ENCODE measurements at regions not wholly inside any gene's neighbourhood (a gene's known extent, or its start where the extent isn't known, plus 50 kb on each side); places are given as distances from the start of the nearest gene placed in this dataset.

DNA sequence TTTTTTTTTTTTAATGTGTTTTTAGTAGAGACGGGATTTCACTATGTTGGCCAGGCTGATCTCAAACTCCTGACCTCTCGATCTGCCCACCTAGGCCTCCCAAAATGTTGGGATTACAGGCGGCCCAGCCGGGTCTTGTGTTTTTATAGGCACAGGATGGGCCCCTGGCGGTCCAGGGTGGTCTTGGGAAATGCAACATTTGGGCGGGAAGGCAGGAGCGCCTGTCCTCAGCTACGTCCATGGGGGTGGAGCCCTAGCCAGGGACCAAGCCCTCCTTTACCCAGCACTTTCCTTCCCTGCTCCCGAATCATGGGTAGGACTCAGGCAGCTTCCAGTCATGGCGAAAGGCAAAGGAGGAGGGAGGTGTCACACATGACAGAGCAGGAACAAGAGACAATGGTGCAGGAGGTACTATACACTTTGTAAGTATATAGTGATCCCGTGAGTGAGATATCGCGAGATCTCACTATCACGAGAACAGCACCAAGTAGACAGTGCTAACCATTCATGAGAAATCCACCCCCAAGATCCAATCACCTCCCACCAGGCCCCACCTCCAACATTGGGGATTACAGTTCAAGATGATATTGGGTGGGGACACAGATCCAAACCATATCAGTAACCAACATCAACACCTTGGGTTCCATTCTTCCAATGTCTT, 226.7 kb upstream of the WSCD1 start:
- TF ChIP-seq EZH2phosphoT487 (IDR thresholded peaks at IDR 0.05; ENCODE audit: unreplicated experiment) (no peak), CREB1 (CRISPR knock-in tag; IDR thresholded peaks at IDR 0.05; ENCODE audit: low read depth) (no peak), EZH2 (IDR thresholded peaks at IDR 0.05; ENCODE audit: low read depth, unreplicated experiment) (no peak), REST (IDR thresholded peaks at IDR 0.05; ENCODE audit: unreplicated experiment) (no peak), JUNB (IDR thresholded peaks at IDR 0.05; ENCODE audit: unreplicated experiment) (no peak)
- TF ChIP-seq, protein P1, sequence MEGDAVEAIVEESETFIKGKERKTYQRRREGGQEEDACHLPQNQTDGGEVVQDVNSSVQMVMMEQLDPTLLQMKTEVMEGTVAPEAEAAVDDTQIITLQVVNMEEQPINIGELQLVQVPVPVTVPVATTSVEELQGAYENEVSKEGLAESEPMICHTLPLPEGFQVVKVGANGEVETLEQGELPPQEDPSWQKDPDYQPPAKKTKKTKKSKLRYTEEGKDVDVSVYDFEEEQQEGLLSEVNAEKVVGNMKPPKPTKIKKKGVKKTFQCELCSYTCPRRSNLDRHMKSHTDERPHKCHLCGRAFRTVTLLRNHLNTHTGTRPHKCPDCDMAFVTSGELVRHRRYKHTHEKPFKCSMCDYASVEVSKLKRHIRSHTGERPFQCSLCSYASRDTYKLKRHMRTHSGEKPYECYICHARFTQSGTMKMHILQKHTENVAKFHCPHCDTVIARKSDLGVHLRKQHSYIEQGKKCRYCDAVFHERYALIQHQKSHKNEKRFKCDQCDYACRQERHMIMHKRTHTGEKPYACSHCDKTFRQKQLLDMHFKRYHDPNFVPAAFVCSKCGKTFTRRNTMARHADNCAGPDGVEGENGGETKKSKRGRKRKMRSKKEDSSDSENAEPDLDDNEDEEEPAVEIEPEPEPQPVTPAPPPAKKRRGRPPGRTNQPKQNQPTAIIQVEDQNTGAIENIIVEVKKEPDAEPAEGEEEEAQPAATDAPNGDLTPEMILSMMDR (conservative IDR thresholded peaks at IDR 0.05; ENCODE audit: low read depth in 2 of 2), result no peak
